Liver (tissue), 8 donors: ENCODE measurements at regions not wholly inside any gene's neighbourhood (a gene's known extent, or its start where the extent isn't known, plus 50 kb on each side); places are given as distances from the start of the nearest gene placed in this dataset.

Experiments
- DNase-seq: peaks from one replicate; pipeline ENCODE4 v3.0.0-alpha.2; 2017; ENCODE audit warnings: low spot score
- H3K27ac ChIP-seq, 2 donors: one replicate each; pipeline ENCODE4 v1.7.0; 2013; ENCODE audit warnings: inconsistent platforms in 2 of 2, low read length in 2 of 2, control low read depth in 1 of 2, low read depth in 1 of 2, mild to moderate bottlenecking in 1 of 2
- H3K27me3 ChIP-seq, 4 donors: one replicate each; pipeline versions ENCODE4 v1.6.1 to v1.7.0; 2013; ENCODE audit warnings: low read length in 3 of 4, inconsistent platforms in 1 of 4, mild to moderate bottlenecking in 1 of 4, moderate library complexity in 1 of 4; ENCODE audit not compliant: control insufficient read depth in 4 of 4, insufficient read depth in 4 of 4
- H3K36me3 ChIP-seq, 4 donors: one replicate each; pipeline versions ENCODE4 v1.6.1 to v1.7.0; 2013; ENCODE audit warnings: low read length in 3 of 4, mild to moderate bottlenecking in 3 of 4, low read depth in 1 of 4, moderate library complexity in 1 of 4; ENCODE audit not compliant: control insufficient read depth in 4 of 4, insufficient read depth in 3 of 4
- H3K4me1 ChIP-seq, 4 donors: one replicate each; pipeline versions ENCODE4 v1.6.1 to v1.7.0; 2013; ENCODE audit warnings: low read length in 3 of 4, mild to moderate bottlenecking in 3 of 4, moderate library complexity in 1 of 4; ENCODE audit not compliant: control insufficient read depth in 4 of 4, insufficient read depth in 4 of 4
- H3K4me3 ChIP-seq, 3 donors: one replicate each; pipeline versions ENCODE4 v1.6.1 to v1.7.0; 2013; ENCODE audit warnings: low read length in 3 of 3, control low read depth in 1 of 3, low read depth in 1 of 3, mild to moderate bottlenecking in 1 of 3
- H3K9ac ChIP-seq, 2 donors: one replicate each; pipeline ENCODE4 v1.7.0; 2013; ENCODE audit warnings: low read length in 2 of 2, mild to moderate bottlenecking in 2 of 2, moderate library complexity in 2 of 2, control low read depth in 1 of 2, low read depth in 1 of 2
- H3K9me3 ChIP-seq, 4 donors: one replicate each; pipeline versions ENCODE4 v1.6.1 to v1.7.0; 2013; ENCODE audit warnings: low read length in 3 of 4; ENCODE audit not compliant: control insufficient read depth in 4 of 4
- CTCF ChIP-seq: fragments of 150-350 bp; IDR thresholded peaks from 2 replicates; pipeline ENCODE4 v1.5.1; 2017; ENCODE audit warnings: improper control_type of control experiment, low read depth, low read length; ENCODE audit not compliant: missing input control
- EGR1 ChIP-seq, 2 donors: IDR thresholded peaks; 2 replicates each; pipeline ENCODE4 v1.6.1; 2016 to 2018; ENCODE audit warnings: antibody characterized with exemption in 2 of 2, low read depth in 2 of 2
- FOXA2 ChIP-seq: IDR thresholded peaks from 2 replicates; pipeline ENCODE4 v1.6.1; 2016; ENCODE audit warnings: antibody characterized with exemption
- HNF4G ChIP-seq: IDR thresholded peaks from 2 replicates; pipeline ENCODE4 v1.6.1; 2016; ENCODE audit warnings: antibody characterized with exemption
- JUND ChIP-seq, 2 donors: IDR thresholded peaks; 2 replicates each; pipeline ENCODE4 v1.6.1; 2016; ENCODE audit warnings: antibody characterized with exemption in 2 of 2
- MAX ChIP-seq: IDR thresholded peaks from 2 replicates; pipeline ENCODE4 v1.6.1; 2016; ENCODE audit warnings: antibody characterized with exemption
- NR2F2 ChIP-seq: IDR thresholded peaks from 2 replicates; pipeline ENCODE4 v1.6.1; 2016; ENCODE audit warnings: antibody characterized with exemption
- RAD21 ChIP-seq, 2 donors: IDR thresholded peaks; 2 replicates each; pipeline ENCODE4 v1.6.1; 2016; ENCODE audit warnings: antibody characterized with exemption in 2 of 2, mild to moderate bottlenecking in 2 of 2
- REST ChIP-seq: IDR thresholded peaks from 2 replicates; pipeline ENCODE4 v1.6.1; 2016; ENCODE audit warnings: antibody characterized with exemption, mild to moderate bottlenecking
- RXRA ChIP-seq, 2 donors: IDR thresholded peaks; 2 replicates each; pipeline ENCODE4 v1.6.1; 2017 to 2018; ENCODE audit warnings: antibody characterized with exemption in 2 of 2, mild to moderate bottlenecking in 1 of 2
- SP1 ChIP-seq: IDR thresholded peaks from 2 replicates; pipeline ENCODE4 v1.6.1; 2018; ENCODE audit warnings: antibody characterized with exemption, mild to moderate bottlenecking
- TAF1 ChIP-seq: conservative IDR thresholded peaks from 2 replicates; pipeline ENCODE4 v1.6.1; 2016; ENCODE audit warnings: antibody characterized with exemption, mild to moderate bottlenecking
- YY1 ChIP-seq: IDR thresholded peaks from 2 replicates; pipeline ENCODE4 v1.6.1; 2016; ENCODE audit warnings: antibody characterized with exemption, mild to moderate bottlenecking
- WGBS: extraction: QIAGEN DNeasy Blood & Tissue Kit; methylation state at CpG from one replicate; pipeline ENCODE4 v1.1.7; 2013; 5-methylcytosine and 5-hydroxymethylcytosine counted together
- TF ChIP-seq, protein P1 (sequence below): IDR thresholded peaks from 2 replicates; pipeline ENCODE4 v1.6.1; 2016; ENCODE audit warnings: antibody characterized with exemption
- donor health status: healthy.
- donor health status: healthy.
- donor health status: healthy.
- donor health status: healthy.
- donor health status: healthy.

- no peak overlapping the region for H3K4me3 ChIP-seq
- no peaks in the 10 kb centered on the region for H3K4me1 ChIP-seq
- no peak overlapping the region for H3K9ac ChIP-seq
- no peaks in the 10 kb centered on the region for H3K9me3 ChIP-seq
- no peak for DNase-seq
- no peaks in the 10 kb centered on the region for H3K36me3 ChIP-seq
- 96% methylated on average over 2 of the region's 2 CpGs for WGBS
- H3K27ac ChIP-seq = no peak overlapping the region
- TF ChIP-seq HNF4G = no peak
- TF ChIP-seq RXRA (IDR thresholded peaks at IDR 0.05) = no peak
- TF ChIP-seq TAF1 = no peak
- TF ChIP-seq CTCF = no peak
- TF ChIP-seq EGR1 (IDR thresholded peaks at IDR 0.05; ENCODE audit: low read depth in 2 of 2) = no peak
- TF ChIP-seq SP1 = no peak
- TF ChIP-seq YY1 = no peak
- H3K27me3 ChIP-seq = no peaks in the 10 kb centered on the region
Measured at GRCh38 chrX:66882101-66882500, 243.2 kb upstream of the EDA2R start.

GRCh38 chrX:66876776-66877175 is 237.9 kb upstream of the EDA2R start:
- no peak for TF ChIP-seq NR2F2
- TF ChIP-seq, protein P1, sequence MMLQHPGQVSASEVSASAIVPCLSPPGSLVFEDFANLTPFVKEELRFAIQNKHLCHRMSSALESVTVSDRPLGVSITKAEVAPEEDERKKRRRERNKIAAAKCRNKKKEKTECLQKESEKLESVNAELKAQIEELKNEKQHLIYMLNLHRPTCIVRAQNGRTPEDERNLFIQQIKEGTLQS = no peak
- TF ChIP-seq TAF1 = no peak
- no peak for TF ChIP-seq EGR1 (IDR thresholded peaks at IDR 0.05; ENCODE audit: low read depth in 2 of 2)
- TF ChIP-seq JUND (IDR thresholded peaks at IDR 0.05) = no peak
- TF ChIP-seq CTCF = no peak
- no peak for TF ChIP-seq RXRA (IDR thresholded peaks at IDR 0.05)
- TF ChIP-seq REST = no peak
- no peak for TF ChIP-seq RAD21 (IDR thresholded peaks at IDR 0.05)
- no peak for TF ChIP-seq MAX
- no peak for TF ChIP-seq SP1
- TF ChIP-seq FOXA2 = no peak
- no peak for DNase-seq
- no peak overlapping the region for H3K27ac ChIP-seq
- H3K9me3 ChIP-seq = no peaks in the 10 kb centered on the region
- H3K4me3 ChIP-seq = no peak overlapping the region
- H3K9ac ChIP-seq = no peak overlapping the region
- H3K4me1 ChIP-seq = peaks cover 0 to 2% (median 0%) of the 10 kb centered on the region in 4 donors
- no peaks in the 10 kb centered on the region for H3K36me3 ChIP-seq
- H3K27me3 ChIP-seq = no peaks in the 10 kb centered on the region
- WGBS = 23% methylated on average over 2 of the region's 2 CpGs
